Large intestine (tissue), 3 donors: ENCODE measurements at regions not wholly inside any gene's neighbourhood (a gene's known extent, or its start where the extent isn't known, plus 50 kb on each side); places are given as distances from the start of the nearest gene placed in this dataset.
"Not testable (repeated sequence)": the region's sequence is repeated elsewhere in the genome, so short reads cannot be mapped to it uniquely, and the experiment has no call there.

Experiments
- DNase-seq, 2 donors: peaks; one replicate each; pipeline versions ENCODE4 v3.0.0 to v3.0.0-alpha.2; 2013
- H3K27ac ChIP-seq: one replicate; pipeline ENCODE4 v1.5.1; 2013; ENCODE audit warnings: low read length
- H3K27me3 ChIP-seq: 2 replicates; pipeline ENCODE4 v1.6.1; 2013; ENCODE audit warnings: low read length; ENCODE audit not compliant: control insufficient read depth, insufficient read depth
- H3K36me3 ChIP-seq: 2 replicates; pipeline ENCODE4 v1.6.1; 2013; ENCODE audit warnings: low read length; ENCODE audit not compliant: control insufficient read depth, insufficient read depth
- H3K4me1 ChIP-seq: one replicate; pipeline ENCODE4 v1.6.1; 2013; ENCODE audit warnings: low read length; ENCODE audit not compliant: control insufficient read depth, insufficient read depth
- H3K4me3 ChIP-seq: one replicate; pipeline ENCODE4 v1.5.1; 2013; ENCODE audit warnings: low read length
- H3K9me3 ChIP-seq: one replicate; pipeline ENCODE4 v1.6.1; 2013; ENCODE audit warnings: mild to moderate bottlenecking, low read depth, low read length, moderate library complexity; ENCODE audit not compliant: control insufficient read depth
- WGBS: methylation state at CpG from one replicate; pipeline ENCODE4 v1.1.5; 2013; ENCODE audit warnings: low lambda C conversion rate; ENCODE audit not compliant: insufficient coverage; 5-methylcytosine and 5-hydroxymethylcytosine counted together

GRCh38 chr4:23022032-23022431 is 329.3 kb downstream of the GBA3 start:
- H3K27ac ChIP-seq = no peak overlapping the region
- H3K4me3 ChIP-seq = no peak overlapping the region
- no peaks in the 10 kb centered on the region for H3K9me3 ChIP-seq
- no peak for DNase-seq
- H3K36me3 ChIP-seq = no peaks in the 10 kb centered on the region
- H3K27me3 ChIP-seq = no peaks in the 10 kb centered on the region
- H3K4me1 ChIP-seq = no peaks in the 10 kb centered on the region

- H3K27ac ChIP-seq = no peak overlapping the region
- H3K27me3 ChIP-seq = no peaks in the 10 kb centered on the region
- no peak overlapping the region for H3K4me3 ChIP-seq
- no peak for DNase-seq
- 92% methylated on average over 3 of the region's 4 CpGs for WGBS
- H3K9me3 ChIP-seq = no peaks in the 10 kb centered on the region
- no peaks in the 10 kb centered on the region for H3K36me3 ChIP-seq
- no peaks in the 10 kb centered on the region for H3K4me1 ChIP-seq
Measured at GRCh38 chr4:23021040-23021439, 328.3 kb downstream of the GBA3 start.

- H3K4me3 ChIP-seq, H3K9me3 ChIP-seq, H3K36me3 ChIP-seq, H3K27ac ChIP-seq, H3K4me1 ChIP-seq, H3K27me3 ChIP-seq, DNase-seq: not testable (repeated sequence)
- no CpG with 5 or more reads among the region's 4 CpGs for WGBS
Measured at GRCh38 chr4:23020399-23020798, 327.7 kb downstream of the GBA3 start.

GRCh38 chr4:23016981-23017380 is 324.2 kb downstream of the GBA3 start:
- DNase-seq = no peak
- Histone ChIP-seq H3K27ac (no peak overlapping the region), H3K27me3 (no peaks in the 10 kb centered on the region), H3K9me3 (no peaks in the 10 kb centered on the region), H3K4me3 (no peak overlapping the region), H3K36me3 (no peaks in the 10 kb centered on the region), H3K4me1 (no peaks in the 10 kb centered on the region)
- 89% methylated on average over 1 of the region's 1 CpG for WGBS

GRCh38 chr4:23015821-23016220 is 323.1 kb downstream of the GBA3 start:
- Histone ChIP-seq H3K9me3 (no peaks in the 10 kb centered on the region), H3K36me3 (no peaks in the 10 kb centered on the region), H3K4me1 (no peaks in the 10 kb centered on the region), H3K27me3 (no peaks in the 10 kb centered on the region), H3K27ac (no peak overlapping the region), H3K4me3 (no peak overlapping the region)
- no peak for DNase-seq

GRCh38 chr4:23009093-23009492 is 316.4 kb downstream of the GBA3 start:
- DNase-seq = no peak
- Histone ChIP-seq H3K9me3 (no peaks in the 10 kb centered on the region), H3K4me1 (no peaks in the 10 kb centered on the region), H3K36me3 (no peaks in the 10 kb centered on the region), H3K27ac (no peak overlapping the region), H3K27me3 (no peaks in the 10 kb centered on the region), H3K4me3 (no peak overlapping the region)

- Histone ChIP-seq H3K9me3 (no peaks in the 10 kb centered on the region), H3K4me1 (no peaks in the 10 kb centered on the region), H3K27ac (no peak overlapping the region), H3K4me3 (no peak overlapping the region), H3K27me3 (no peaks in the 10 kb centered on the region), H3K36me3 (no peaks in the 10 kb centered on the region)
- no peak for DNase-seq
Measured at GRCh38 chr4:23006756-23007155, 314.0 kb downstream of the GBA3 start.

GRCh38 chr4:23005691-23006090 is 313.0 kb downstream of the GBA3 start:
- H3K36me3 ChIP-seq = no peaks in the 10 kb centered on the region
- no peaks in the 10 kb centered on the region for H3K9me3 ChIP-seq
- H3K27me3 ChIP-seq = no peaks in the 10 kb centered on the region
- H3K27ac ChIP-seq = no peak overlapping the region
- no CpG with 5 or more reads among the region's 1 CpG for WGBS
- H3K4me3 ChIP-seq = no peak overlapping the region
- DNase-seq = no peak
- H3K4me1 ChIP-seq = no peaks in the 10 kb centered on the region

- Histone ChIP-seq H3K4me3 (no peak overlapping the region), H3K9me3 (no peaks in the 10 kb centered on the region), H3K27ac (no peak overlapping the region), H3K36me3 (no peaks in the 10 kb centered on the region), H3K27me3 (no peaks in the 10 kb centered on the region), H3K4me1 (no peaks in the 10 kb centered on the region)
- DNase-seq = no peak
- no CpG with 5 or more reads among the region's 2 CpGs for WGBS
Measured at GRCh38 chr4:23001478-23001877, 308.7 kb downstream of the GBA3 start.

- H3K36me3 ChIP-seq = no peaks in the 10 kb centered on the region
- no peak overlapping the region for H3K4me3 ChIP-seq
- no peaks in the 10 kb centered on the region for H3K4me1 ChIP-seq
- no CpG with 5 or more reads among the region's 2 CpGs for WGBS
- no peaks in the 10 kb centered on the region for H3K27me3 ChIP-seq
- DNase-seq = no peak
- H3K9me3 ChIP-seq = no peaks in the 10 kb centered on the region
- no peak overlapping the region for H3K27ac ChIP-seq
Measured at GRCh38 chr4:22999419-22999818, 306.7 kb downstream of the GBA3 start.

GRCh38 chr4:22997358-22998224 is 304.9 kb downstream of the GBA3 start:
- no peak for DNase-seq
- no peak overlapping the region for H3K27ac ChIP-seq
- H3K4me3 ChIP-seq = no peak overlapping the region
- no peaks in the 10 kb centered on the region for H3K9me3 ChIP-seq
- H3K4me1 ChIP-seq = no peaks in the 10 kb centered on the region
- no peaks in the 10 kb centered on the region for H3K27me3 ChIP-seq
- WGBS = 88% methylated on average over 3 of the region's 12 CpGs
- no peaks in the 10 kb centered on the region for H3K36me3 ChIP-seq
